Mesenchymal stem cell (in vitro differentiated cells and primary cell): ENCODE measurements at regions not wholly inside any gene's neighbourhood (a gene's known extent, or its start where the extent isn't known, plus 50 kb on each side); places are given as distances from the start of the nearest gene placed in this dataset.
"Not testable (repeated sequence)": the region's sequence is repeated elsewhere in the genome, so short reads cannot be mapped to it uniquely, and the experiment has no call there.

ENCODE experiments used
- DNase-seq: peaks from one replicate; pipeline ENCODE4 v3.0.0-alpha.2; 2013
- H2AFZ ChIP-seq: one replicate; pipeline ENCODE4 v1.6.1; 2013; ENCODE audit warnings: low read depth, mild to moderate bottlenecking, control low read depth, inconsistent platforms, low read length, moderate library complexity
- H2AK5ac ChIP-seq: 2 replicates; pipeline ENCODE4 v1.6.1; 2013; ENCODE audit warnings: low read length, moderate library complexity, mild to moderate bottlenecking, inconsistent platforms; ENCODE audit not compliant: severe bottlenecking
- H2BK120ac ChIP-seq: one replicate; pipeline ENCODE4 v1.6.1; 2013; ENCODE audit warnings: low read depth, mild to moderate bottlenecking, inconsistent platforms, low read length, moderate library complexity
- H2BK12ac ChIP-seq, 2 experiments: one replicate each; pipeline ENCODE4 v1.6.1; 2013; ENCODE audit warnings: inconsistent platforms in 2 of 2, low read length in 2 of 2, mild to moderate bottlenecking in 2 of 2, moderate library complexity in 2 of 2, control low read depth in 1 of 2
- H2BK15ac ChIP-seq: one replicate; pipeline ENCODE4 v1.6.1; 2013; ENCODE audit warnings: mild to moderate bottlenecking, low read depth, inconsistent platforms; ENCODE audit not compliant: poor library complexity, severe bottlenecking
- H2BK5ac ChIP-seq: 2 replicates; pipeline ENCODE4 v1.6.1; 2013; ENCODE audit warnings: low read depth, mild to moderate bottlenecking, low read length, control low read depth, inconsistent platforms; ENCODE audit not compliant: poor library complexity, severe bottlenecking
- H3K14ac ChIP-seq, 2 experiments: one replicate each; pipeline ENCODE4 v1.6.1; 2013; ENCODE audit warnings: inconsistent platforms in 2 of 2, low read length in 2 of 2, control low read depth in 1 of 2, mild to moderate bottlenecking in 1 of 2, moderate library complexity in 1 of 2
- H3K18ac ChIP-seq, 2 experiments: one replicate each; pipeline ENCODE4 v1.6.1; 2013; ENCODE audit warnings: inconsistent platforms in 2 of 2, low read length in 2 of 2, control low read depth in 1 of 2, low read depth in 1 of 2, mild to moderate bottlenecking in 1 of 2
- H3K23ac ChIP-seq, 2 experiments: one replicate each; pipeline ENCODE4 v1.6.1; 2013; ENCODE audit warnings: inconsistent platforms in 2 of 2, low read length in 2 of 2, mild to moderate bottlenecking in 2 of 2, moderate library complexity in 2 of 2, control low read depth in 1 of 2
- H3K27ac ChIP-seq: 2 replicates; pipeline ENCODE4 v1.5.1; 2013; ENCODE audit warnings: mild to moderate bottlenecking, moderate library complexity, low read length, control low read depth, inconsistent platforms; ENCODE audit not compliant: poor library complexity, severe bottlenecking
- H3K27me3 ChIP-seq, 2 experiments: 2 replicates each; pipeline versions ENCODE4 v1.6.1 to v1.7.0; 2013; ENCODE audit warnings: low read length in 2 of 2, mild to moderate bottlenecking in 2 of 2, moderate library complexity in 2 of 2, control low read depth in 1 of 2, inconsistent platforms in 1 of 2; ENCODE audit not compliant: control insufficient read depth in 1 of 2, insufficient read depth in 1 of 2
- H3K36me3 ChIP-seq, 2 experiments: 2 replicates each; pipeline versions ENCODE4 v1.6.1 to v1.7.0; 2013; ENCODE audit warnings: low read length in 2 of 2, control low read depth in 1 of 2, inconsistent platforms in 1 of 2, low read depth in 1 of 2, mild to moderate bottlenecking in 1 of 2; ENCODE audit not compliant: insufficient read depth in 2 of 2, control insufficient read depth in 1 of 2
- H3K4ac ChIP-seq, 2 experiments: one replicate each; pipeline ENCODE4 v1.6.1; 2013; ENCODE audit warnings: inconsistent platforms in 2 of 2, low read length in 2 of 2, mild to moderate bottlenecking in 2 of 2, moderate library complexity in 2 of 2, control low read depth in 1 of 2, low read depth in 1 of 2
- H3K4me1 ChIP-seq: 2 replicates; pipeline ENCODE4 v1.6.1; 2013; ENCODE audit warnings: low read depth, low read length, control low read depth; ENCODE audit not compliant: control insufficient read depth, insufficient read depth
- H3K4me2 ChIP-seq: 2 replicates; pipeline ENCODE4 v1.6.1; 2013; ENCODE audit warnings: low read length, mild to moderate bottlenecking, inconsistent platforms; ENCODE audit not compliant: poor library complexity, severe bottlenecking
- H3K4me3 ChIP-seq, 2 experiments: 2 replicates each; pipeline versions ENCODE4 v1.5.1 to v1.7.0; 2013; ENCODE audit warnings: low read length in 2 of 2, mild to moderate bottlenecking in 2 of 2, control low read depth in 1 of 2, low read depth in 1 of 2; ENCODE audit not compliant: insufficient read depth in 1 of 2
- H3K79me1 ChIP-seq: replicated peaks from 2 replicates; pipeline ENCODE4 v1.6.1; 2013; ENCODE audit warnings: mild to moderate bottlenecking, control low read depth, low read length, inconsistent platforms; ENCODE audit not compliant: poor library complexity, severe bottlenecking
- H3K9ac ChIP-seq: 2 replicates; pipeline ENCODE4 v1.7.0; 2013; ENCODE audit warnings: mild to moderate bottlenecking, low read length, moderate library complexity
- H3K9me3 ChIP-seq: 2 replicates; pipeline ENCODE4 v1.7.0; 2013; ENCODE audit warnings: mild to moderate bottlenecking, low read length; ENCODE audit not compliant: control insufficient read depth
- H4K8ac ChIP-seq: one replicate; pipeline ENCODE4 v1.6.1; 2013; ENCODE audit warnings: inconsistent platforms, mild to moderate bottlenecking, low read length, moderate library complexity
- H4K91ac ChIP-seq: one replicate; pipeline ENCODE4 v1.6.1; 2013; ENCODE audit warnings: mild to moderate bottlenecking, low read length, inconsistent platforms
- WGBS: methylation state at CpG from one replicate; pipeline ENCODE4 v1.1.7; 2013; ENCODE audit warnings: mixed read lengths; 5-methylcytosine and 5-hydroxymethylcytosine counted together

DNA sequence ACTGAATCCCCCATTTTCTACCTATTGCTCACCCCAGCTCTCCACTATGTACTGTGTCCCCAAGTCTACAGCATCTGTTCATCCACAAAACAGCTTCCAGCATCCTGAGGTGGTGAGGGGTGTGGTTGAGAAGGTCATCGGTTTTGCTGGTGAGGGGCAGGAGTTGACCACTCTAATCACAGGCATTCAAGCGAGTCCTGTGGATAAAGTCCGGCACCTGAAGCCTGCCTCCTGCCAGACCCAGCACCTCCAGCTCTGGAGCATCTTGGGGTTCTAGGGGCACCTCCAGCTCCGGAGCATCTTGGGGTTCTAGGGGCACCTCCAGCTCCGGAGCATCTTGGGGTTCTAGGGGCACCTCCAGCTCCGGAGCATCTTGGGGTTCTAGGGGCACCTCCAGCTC lies 367.2 kb upstream of the FAT1 start:
- not testable (repeated sequence) for H3K4me1 ChIP-seq, H4K91ac ChIP-seq, H3K4me3 ChIP-seq, H2BK12ac ChIP-seq, H3K23ac ChIP-seq, H2BK120ac ChIP-seq, H3K36me3 ChIP-seq, H3K9me3 ChIP-seq, H2BK5ac ChIP-seq, H3K4me2 ChIP-seq, H3K9ac ChIP-seq, H2AFZ ChIP-seq, H2AK5ac ChIP-seq, H3K18ac ChIP-seq, H3K14ac ChIP-seq, DNase-seq, H3K27me3 ChIP-seq, H3K27ac ChIP-seq, H3K79me1 ChIP-seq, H2BK15ac ChIP-seq
- over 99% methylated on average over 6 of the region's 6 CpGs for WGBS
- Histone ChIP-seq H3K4ac (peak overlapping the region in 1 of 2 experiments; percentile 37), H4K8ac (peak overlapping the region; percentile 66)

GRCh38 chr4:187094144-187094543 lies 370.5 kb upstream of the FAT1 start:
- H3K27me3 ChIP-seq = no peaks in the 10 kb centered on the region
- H3K4me2 ChIP-seq = no peak overlapping the region
- no peak overlapping the region for H2AFZ ChIP-seq
- DNase-seq = no peak
- H3K14ac ChIP-seq = no peak overlapping the region
- no peak overlapping the region for H4K8ac ChIP-seq
- no peak overlapping the region for H3K9ac ChIP-seq
- no peak overlapping the region for H3K23ac ChIP-seq
- H4K91ac ChIP-seq = no peak overlapping the region
- H2BK12ac ChIP-seq = no peak overlapping the region
- H3K79me1 ChIP-seq = no peaks in the 10 kb centered on the region
- H3K4ac ChIP-seq = no peak overlapping the region
- no peak overlapping the region for H2AK5ac ChIP-seq
- H3K36me3 ChIP-seq = no peaks in the 10 kb centered on the region
- no peak overlapping the region for H3K4me3 ChIP-seq
- H2BK5ac ChIP-seq = no peak overlapping the region
- H3K27ac ChIP-seq = no peak overlapping the region
- H2BK120ac ChIP-seq = no peak overlapping the region
- H3K4me1 ChIP-seq = no peaks in the 10 kb centered on the region
- no peak overlapping the region for H2BK15ac ChIP-seq
- peaks cover 20% of the 10 kb centered on the region for H3K9me3 ChIP-seq
- 89% methylated on average over 3 of the region's 3 CpGs for WGBS
- no peak overlapping the region for H3K18ac ChIP-seq

DNA sequence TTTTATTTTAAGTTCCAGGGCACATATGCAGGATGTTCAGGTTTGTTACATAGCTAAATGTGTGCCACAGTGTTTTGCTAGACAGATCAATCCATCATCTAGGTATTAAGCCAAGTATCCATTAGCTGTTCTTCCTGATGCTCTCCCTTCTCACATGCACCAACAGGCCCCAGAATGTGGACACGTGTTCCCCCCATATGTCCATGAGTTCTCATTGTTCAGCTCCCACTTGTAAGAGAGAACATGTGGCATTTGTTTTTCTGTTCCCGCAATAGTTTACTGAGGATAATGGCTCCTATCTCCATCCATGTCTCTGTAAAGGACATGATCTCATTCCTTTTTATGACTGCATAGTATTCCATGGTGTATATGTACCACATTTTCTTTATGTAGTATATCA lies 374.8 kb upstream of the FAT1 start:
- H3K9me3 ChIP-seq = peaks cover 23% of the 10 kb centered on the region
- H3K18ac ChIP-seq = no peak overlapping the region
- no peak overlapping the region for H2BK12ac ChIP-seq
- H3K4ac ChIP-seq = no peak overlapping the region
- no peak overlapping the region for H2BK15ac ChIP-seq
- no peak overlapping the region for H4K91ac ChIP-seq
- H2AFZ ChIP-seq = no peak overlapping the region
- H3K79me1 ChIP-seq = no peaks in the 10 kb centered on the region
- no peak overlapping the region for H3K14ac ChIP-seq
- H3K23ac ChIP-seq = no peak overlapping the region
- H4K8ac ChIP-seq = no peak overlapping the region
- H2BK120ac ChIP-seq = no peak overlapping the region
- H2BK5ac ChIP-seq = no peak overlapping the region
- no peak overlapping the region for H2AK5ac ChIP-seq
- no peaks in the 10 kb centered on the region for H3K27me3 ChIP-seq
- no peaks in the 10 kb centered on the region for H3K4me1 ChIP-seq
- no peak overlapping the region for H3K27ac ChIP-seq
- no peak for DNase-seq
- no peak overlapping the region for H3K4me3 ChIP-seq
- H3K36me3 ChIP-seq = no peaks in the 10 kb centered on the region
- no peak overlapping the region for H3K9ac ChIP-seq
- H3K4me2 ChIP-seq = no peak overlapping the region
- WGBS = 92% methylated on average over 1 of the region's 2 CpGs

DNA sequence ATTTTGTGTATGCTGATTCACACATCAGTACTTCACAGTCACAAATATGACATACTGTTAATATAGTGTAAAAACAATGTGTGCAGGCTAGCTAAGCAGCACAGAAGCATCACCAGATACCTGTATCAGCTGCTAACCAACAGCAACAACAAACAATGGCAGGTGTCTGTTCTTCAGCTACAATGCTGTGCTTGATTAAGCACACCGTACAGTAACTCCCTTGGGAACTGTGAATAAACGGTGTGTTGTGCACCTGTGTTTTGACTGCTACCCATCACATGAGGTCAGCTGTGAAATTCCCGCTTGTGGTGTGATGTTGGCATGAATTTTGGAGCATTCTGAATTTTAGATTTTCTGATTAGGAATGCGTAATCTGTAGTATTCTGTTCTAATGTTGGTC lies 379.7 kb upstream of the FAT1 start:
- H3K4me3 ChIP-seq = no peak overlapping the region
- H2AK5ac ChIP-seq = no peak overlapping the region
- no peak for DNase-seq
- no peak overlapping the region for H4K91ac ChIP-seq
- H3K27me3 ChIP-seq = no peaks in the 10 kb centered on the region
- no peaks in the 10 kb centered on the region for H3K36me3 ChIP-seq
- no peak overlapping the region for H3K4ac ChIP-seq
- no peak overlapping the region for H3K9ac ChIP-seq
- H3K4me2 ChIP-seq = no peak overlapping the region
- H3K79me1 ChIP-seq = no peaks in the 10 kb centered on the region
- no peak overlapping the region for H3K27ac ChIP-seq
- H2BK120ac ChIP-seq = no peak overlapping the region
- no peak overlapping the region for H2BK12ac ChIP-seq
- H3K18ac ChIP-seq = no peak overlapping the region
- WGBS = 88% methylated on average over 4 of the region's 4 CpGs
- H3K4me1 ChIP-seq = no peaks in the 10 kb centered on the region
- no peak overlapping the region for H2BK15ac ChIP-seq
- H3K14ac ChIP-seq = no peak overlapping the region
- no peak overlapping the region for H3K23ac ChIP-seq
- no peak overlapping the region for H4K8ac ChIP-seq
- no peak overlapping the region for H2AFZ ChIP-seq
- peaks cover 7% of the 10 kb centered on the region for H3K9me3 ChIP-seq
- no peak overlapping the region for H2BK5ac ChIP-seq
